ENCODE measurements at regions not wholly inside any gene's neighbourhood (a gene's known extent, or its start where the extent isn't known, plus 50 kb on each side); places are given as distances from the start of the nearest gene placed in this dataset.

- no peak overlapping the region for H3K4me3 ChIP-seq (ENCODE audit: low read length)
- no peak for DNase-seq (ENCODE audit: low read depth)
- TF ChIP-seq CTCF (IDR thresholded peaks at IDR 0.05; ENCODE audit: insufficient read depth, low read depth, low read length, missing control alignments), result no peak
Observed at GRCh38 chr15:81940467-81941451, 105.1 kb downstream of the MEX3B start.

GRCh38 chr15:81939604-81940440, 106.0 kb downstream of the MEX3B start:
- no peak overlapping the region for H3K4me3 ChIP-seq (ENCODE audit: low read length)
- peak; percentile 58 for DNase-seq (ENCODE audit: low read depth)
- peak; percentile 48 for TF ChIP-seq CTCF (IDR thresholded peaks at IDR 0.05; ENCODE audit: insufficient read depth, low read depth, low read length, missing control alignments)

- no peak overlapping the region for H3K4me3 ChIP-seq (ENCODE audit: low read length)
- DNase-seq (ENCODE audit: low read depth), result no peak
- TF ChIP-seq CTCF (IDR thresholded peaks at IDR 0.05; ENCODE audit: insufficient read depth, low read depth, low read length, missing control alignments), result no peak
Observed at GRCh38 chr15:81937189-81937588, 108.6 kb downstream of the MEX3B start.

- no peak for DNase-seq (ENCODE audit: low read depth)
- TF ChIP-seq CTCF (IDR thresholded peaks at IDR 0.05; ENCODE audit: insufficient read depth, low read depth, low read length, missing control alignments), result no peak
- no peak overlapping the region for H3K4me3 ChIP-seq (ENCODE audit: low read length)
Observed at GRCh38 chr15:81930582-81931369, 115.0 kb downstream of the MEX3B start.

GRCh38 chr15:81929557-81929956, 116.3 kb downstream of the MEX3B start:
- H3K4me3 ChIP-seq (ENCODE audit: low read length), result no peak overlapping the region
- no peak for TF ChIP-seq CTCF (IDR thresholded peaks at IDR 0.05; ENCODE audit: insufficient read depth, low read depth, low read length, missing control alignments)
- DNase-seq (ENCODE audit: low read depth), result no peak

GRCh38 chr15:81926981-81927380, 118.8 kb downstream of the MEX3B start:
- no peak overlapping the region for H3K4me3 ChIP-seq (ENCODE audit: low read length)
- TF ChIP-seq CTCF (IDR thresholded peaks at IDR 0.05; ENCODE audit: insufficient read depth, low read depth, low read length, missing control alignments), result no peak
- DNase-seq (ENCODE audit: low read depth), result no peak
